ENCODE measurements at regions not wholly inside any gene's neighbourhood (a gene's known extent, or its start where the extent isn't known, plus 50 kb on each side); places are given as distances from the start of the nearest gene placed in this dataset.

GRCh38 chr18:68234676-68235075, 480.2 kb downstream of the TMX3 start:
- no peak for DNase-seq (ENCODE audit: low spot score)
- Histone ChIP-seq H3K4me1 (replicated peaks) (no peaks in the 10 kb centered on the region), H3K27ac (no peak overlapping the region), H3K27me3 (replicated peaks; ENCODE audit: insufficient read depth) (no peaks in the 10 kb centered on the region), H3K9me3 (no peaks in the 10 kb centered on the region), H3K36me3 (no peaks in the 10 kb centered on the region), H3K4me3 (no peak overlapping the region)
- 17% methylated on average over 2 of the region's 2 CpGs for WGBS
- no peak for TF ChIP-seq POLR2AphosphoS5 (IDR thresholded peaks at IDR 0.05)
- no peak for TF ChIP-seq CTCF (IDR thresholded peaks at IDR 0.05)
- no peak for TF ChIP-seq POLR2A (IDR thresholded peaks at IDR 0.05)
- intact Hi-C loops (cut with DNase I) = no loop called here

- Histone ChIP-seq H3K27me3 (replicated peaks; ENCODE audit: insufficient read depth) (no peaks in the 10 kb centered on the region), H3K27ac (no peak overlapping the region), H3K4me1 (replicated peaks) (no peaks in the 10 kb centered on the region), H3K36me3 (no peaks in the 10 kb centered on the region), H3K9me3 (no peaks in the 10 kb centered on the region), H3K4me3 (no peak overlapping the region)
- no peak for DNase-seq (ENCODE audit: low spot score)
- WGBS = 56% methylated on average over 1 of the region's 1 CpG
- intact Hi-C loops (cut with DNase I) = no loop called here
- no peak for TF ChIP-seq POLR2AphosphoS5 (IDR thresholded peaks at IDR 0.05)
- TF ChIP-seq POLR2A (IDR thresholded peaks at IDR 0.05) = no peak
- no peak for TF ChIP-seq CTCF (IDR thresholded peaks at IDR 0.05)
Measured at GRCh38 chr18:68234131-68234530, 480.8 kb downstream of the TMX3 start.

GRCh38 chr18:68233018-68233417, 481.9 kb downstream of the TMX3 start:
- 100% methylated on average over 1 of the region's 1 CpG for WGBS
- TF ChIP-seq POLR2A (IDR thresholded peaks at IDR 0.05) = no peak
- TF ChIP-seq CTCF (IDR thresholded peaks at IDR 0.05) = no peak
- no peak for TF ChIP-seq POLR2AphosphoS5 (IDR thresholded peaks at IDR 0.05)
- DNase-seq (ENCODE audit: low spot score) = no peak
- Histone ChIP-seq H3K36me3 (no peaks in the 10 kb centered on the region), H3K4me1 (replicated peaks) (no peaks in the 10 kb centered on the region), H3K27me3 (replicated peaks; ENCODE audit: insufficient read depth) (no peaks in the 10 kb centered on the region), H3K27ac (no peak overlapping the region), H3K4me3 (no peak overlapping the region), H3K9me3 (no peaks in the 10 kb centered on the region)
- intact Hi-C loops (cut with DNase I) = no loop called here

GRCh38 chr18:68229351-68229750, 485.6 kb downstream of the TMX3 start:
- Histone ChIP-seq H3K27ac (no peak overlapping the region), H3K27me3 (replicated peaks; ENCODE audit: insufficient read depth) (no peaks in the 10 kb centered on the region), H3K4me1 (replicated peaks) (no peaks in the 10 kb centered on the region), H3K4me3 (no peak overlapping the region), H3K9me3 (no peaks in the 10 kb centered on the region), H3K36me3 (no peaks in the 10 kb centered on the region)
- 40% methylated on average over 8 of the region's 8 CpGs for WGBS
- no peak for DNase-seq (ENCODE audit: low spot score)
- TF ChIP-seq POLR2A (IDR thresholded peaks at IDR 0.05) = no peak
- peak; percentile 23 for TF ChIP-seq POLR2AphosphoS5 (IDR thresholded peaks at IDR 0.05)
- intact Hi-C loops (cut with DNase I) = no loop called here

- Histone ChIP-seq H3K27ac (no peak overlapping the region), H3K4me3 (no peak overlapping the region), H3K4me1 (replicated peaks) (no peaks in the 10 kb centered on the region), H3K27me3 (replicated peaks; ENCODE audit: insufficient read depth) (no peaks in the 10 kb centered on the region), H3K9me3 (no peaks in the 10 kb centered on the region), H3K36me3 (no peaks in the 10 kb centered on the region)
- TF ChIP-seq POLR2A (IDR thresholded peaks at IDR 0.05) = no peak
- intact Hi-C loops (cut with DNase I) = no loop called here
- DNase-seq (ENCODE audit: low spot score) = no peak
- WGBS = 59% methylated on average over 1 of the region's 1 CpG
Measured at GRCh38 chr18:68221111-68221724, 493.7 kb downstream of the TMX3 start.

- intact Hi-C loops (cut with DNase I) = no loop called here
- DNase-seq (ENCODE audit: low spot score) = no peak
- Histone ChIP-seq H3K4me1 (replicated peaks) (no peaks in the 10 kb centered on the region), H3K4me3 (no peak overlapping the region), H3K27ac (no peak overlapping the region), H3K9me3 (no peaks in the 10 kb centered on the region), H3K36me3 (no peaks in the 10 kb centered on the region), H3K27me3 (replicated peaks; ENCODE audit: insufficient read depth) (no peaks in the 10 kb centered on the region)
- TF ChIP-seq POLR2A (IDR thresholded peaks at IDR 0.05) (no peak), CTCF (IDR thresholded peaks at IDR 0.05) (no peak), POLR2AphosphoS5 (IDR thresholded peaks at IDR 0.05) (no peak)
- 90% methylated on average over 2 of the region's 2 CpGs for WGBS
Measured at GRCh38 chr18:68220458-68220857, 494.4 kb downstream of the TMX3 start.
